ENCODE measurements at regions not wholly inside any gene's neighbourhood (a gene's known extent, or its start where the extent isn't known, plus 50 kb on each side); places are given as distances from the start of the nearest gene placed in this dataset.

- no TSS peak for BruUV-seq (replicated peaks)
These were observed 290.3 kb downstream of the UBE3D start for GRCh38 chr6:82775361-82775760.

GRCh38 chr6:82775981-82776380 lies 289.7 kb downstream of the UBE3D start:
- ATAC-seq, result no peak
- no peak for DNase-seq (ENCODE audit: low read depth, low spot score)
- no peak overlapping the region for H3K4me3 ChIP-seq (ENCODE audit: low read depth in 2 of 2, low read length in 2 of 2)
- ChIA-PET POLR2A (no interaction called here), CTCF (no interaction called here)
- BruUV-seq (replicated peaks), result no TSS peak
- TF ChIP-seq SIN3A (IDR thresholded peaks at IDR 0.05; ENCODE audit: borderline replicate concordance, insufficient read depth, low read depth, low read length), result no peak
- no peak for TF ChIP-seq REST (IDR thresholded peaks at IDR 0.05; ENCODE audit: insufficient read depth in 1 of 2, low read depth in 2 of 2, low read length in 1 of 2)
- no peak for TF ChIP-seq TCF7L2 (IDR thresholded peaks at IDR 0.05; ENCODE audit: low read depth, low read length)
- no peak for TF ChIP-seq POLR2AphosphoS5 (IDR thresholded peaks at IDR 0.05; ENCODE audit: low read depth, low read length)
- no peak for TF ChIP-seq CTCF (IDR thresholded peaks at IDR 0.05)
- intact Hi-C loops (cut with micrococcal nuclease; ENCODE audit: unreplicated experiment), result loop anchor here (2.0 kb wide), 1 partner anchor 25 kb away; no protein-coding TSS in a partner anchor
- H3K9me3 ChIP-seq (ENCODE audit: control insufficient read depth, insufficient read depth, low read depth, low read length), result no peaks in the 10 kb centered on the region
- H3K27me3 ChIP-seq (ENCODE audit: control insufficient read depth, insufficient read depth, low read length), result no peaks in the 10 kb centered on the region
- in situ Hi-C loops (cut with HindIII; ENCODE audit: low pct_unique_long_range_greater_than_20kb, low sequenced_read_pairs), result no loop called here
- no peaks in the 10 kb centered on the region for H3K36me3 ChIP-seq (ENCODE audit: control insufficient read depth, insufficient read depth, low read length)
- H3K4me1 ChIP-seq (ENCODE audit: control insufficient read depth, insufficient read depth, low read length), result no peaks in the 10 kb centered on the region
- H3K27ac ChIP-seq (ENCODE audit: low read length), result no peak overlapping the region

More at GRCh38 chr6:82775361-82775760, 290.3 kb downstream of the UBE3D start:
- Histone ChIP-seq H3K27ac (ENCODE audit: low read length) (no peak overlapping the region), H3K4me1 (ENCODE audit: control insufficient read depth, insufficient read depth, low read length) (no peaks in the 10 kb centered on the region), H3K9me3 (ENCODE audit: control insufficient read depth, insufficient read depth, low read depth, low read length) (no peaks in the 10 kb centered on the region), H3K4me3 (ENCODE audit: low read depth in 2 of 2, low read length in 2 of 2) (no peak overlapping the region), H3K36me3 (ENCODE audit: control insufficient read depth, insufficient read depth, low read length) (no peaks in the 10 kb centered on the region), H3K27me3 (ENCODE audit: control insufficient read depth, insufficient read depth, low read length) (no peaks in the 10 kb centered on the region)
- TF ChIP-seq CTCF (IDR thresholded peaks at IDR 0.05) (no peak), POLR2AphosphoS5 (IDR thresholded peaks at IDR 0.05; ENCODE audit: low read depth, low read length) (no peak), TCF7L2 (IDR thresholded peaks at IDR 0.05; ENCODE audit: low read depth, low read length) (no peak), REST (IDR thresholded peaks at IDR 0.05; ENCODE audit: insufficient read depth in 1 of 2, low read depth in 2 of 2, low read length in 1 of 2) (no peak), SIN3A (IDR thresholded peaks at IDR 0.05; ENCODE audit: borderline replicate concordance, insufficient read depth, low read depth, low read length) (no peak)
- intact Hi-C loops (cut with micrococcal nuclease; ENCODE audit: unreplicated experiment) (no loop called here), in situ Hi-C loops (cut with HindIII; ENCODE audit: low pct_unique_long_range_greater_than_20kb, low sequenced_read_pairs) (no loop called here)
- DNase-seq (ENCODE audit: low read depth, low spot score) (no peak), ATAC-seq (no peak)
- ChIA-PET CTCF (no interaction called here), POLR2A (no interaction called here)
